ENCODE measurements at regions not wholly inside any gene's neighbourhood (a gene's known extent, or its start where the extent isn't known, plus 50 kb on each side); places are given as distances from the start of the nearest gene placed in this dataset.

- POLR2A ChIA-PET: no interaction called here
- TF ChIP-seq CTCF (IDR thresholded peaks at IDR 0.05; ENCODE audit: insufficient read depth, low read length, missing control alignments): no peak
- no peak overlapping the region for H3K4me3 ChIP-seq (ENCODE audit: low read depth, low read length)
- CTCF ChIA-PET: no interaction called here
- no peak for DNase-seq (ENCODE audit: low read depth, low spot score)
These were observed 275.4 kb upstream of the IRX4 start for GRCh38 chr5:2158109-2158508.

GRCh38 chr5:2157372-2157771, 274.6 kb upstream of the IRX4 start:
- CTCF ChIA-PET: no interaction called here
- H3K4me3 ChIP-seq (ENCODE audit: low read depth, low read length): no peak overlapping the region
- no peak for DNase-seq (ENCODE audit: low read depth, low spot score)
- no peak for TF ChIP-seq CTCF (IDR thresholded peaks at IDR 0.05; ENCODE audit: insufficient read depth, low read length, missing control alignments)
- POLR2A ChIA-PET: no interaction called here

- H3K4me3 ChIP-seq (ENCODE audit: low read depth, low read length): no peak overlapping the region
- ChIA-PET POLR2A (no interaction called here), CTCF (no interaction called here)
- no peak for DNase-seq (ENCODE audit: low read depth, low spot score)
- no peak for TF ChIP-seq CTCF (IDR thresholded peaks at IDR 0.05; ENCODE audit: insufficient read depth, low read length, missing control alignments)
These were observed 273.8 kb upstream of the IRX4 start for GRCh38 chr5:2156358-2157059.

GRCh38 chr5:2155556-2155955, 272.8 kb upstream of the IRX4 start:
- POLR2A ChIA-PET: no interaction called here
- DNase-seq (ENCODE audit: low read depth, low spot score): no peak
- no peak for TF ChIP-seq CTCF (IDR thresholded peaks at IDR 0.05; ENCODE audit: insufficient read depth, low read length, missing control alignments)
- H3K4me3 ChIP-seq (ENCODE audit: low read depth, low read length): no peak overlapping the region
- CTCF ChIA-PET: no interaction called here

GRCh38 chr5:2153802-2154201, 271.1 kb upstream of the IRX4 start:
- TF ChIP-seq CTCF (IDR thresholded peaks at IDR 0.05; ENCODE audit: insufficient read depth, low read length, missing control alignments): no peak
- no peak for DNase-seq (ENCODE audit: low read depth, low spot score)
- no peak overlapping the region for H3K4me3 ChIP-seq (ENCODE audit: low read depth, low read length)
- ChIA-PET CTCF (no interaction called here), POLR2A (no interaction called here)

- CTCF ChIA-PET: no interaction called here
- POLR2A ChIA-PET: no interaction called here
- TF ChIP-seq CTCF (IDR thresholded peaks at IDR 0.05; ENCODE audit: insufficient read depth, low read length, missing control alignments): no peak
- H3K4me3 ChIP-seq (ENCODE audit: low read depth, low read length): no peak overlapping the region
- no peak for DNase-seq (ENCODE audit: low read depth, low spot score)
These were observed 270.6 kb upstream of the IRX4 start for GRCh38 chr5:2153350-2153749.
